ENCODE measurements at regions not wholly inside any gene's neighbourhood (a gene's known extent, or its start where the extent isn't known, plus 50 kb on each side); places are given as distances from the start of the nearest gene placed in this dataset.

- H3K56ac ChIP-seq (ENCODE audit: insufficient read length, low read depth, low read length), result no peak overlapping the region
- H3K14ac ChIP-seq (ENCODE audit: insufficient read depth, low read length), result no peak overlapping the region
- H3K4me1 ChIP-seq (ENCODE audit: insufficient read depth, low read length), result peaks cover 6% of the 10 kb centered on the region
- no peaks in the 10 kb centered on the region for H3K27me3 Mint-ChIP-seq (ENCODE audit: low read depth)
- H2BK20ac ChIP-seq (ENCODE audit: low read depth, low read length, poor library complexity, severe bottlenecking), result no peak overlapping the region
- no peak overlapping the region for H2BK12ac ChIP-seq (ENCODE audit: insufficient read length, low read depth, low read length)
- no peak overlapping the region for H4K8ac ChIP-seq (replicated peaks; ENCODE audit: insufficient read length, low read depth, low read length)
- DNase-seq, result peak; percentile 77
- H2AFZ ChIP-seq (ENCODE audit: low read length), result no peak overlapping the region
- H3K27me3 ChIP-seq (ENCODE audit: insufficient read depth, low read length), result no peaks in the 10 kb centered on the region
- no peak overlapping the region for H3K18ac ChIP-seq (ENCODE audit: insufficient read length, low read depth, low read length)
- peak overlapping the region in 1 of 2 experiments; percentile 50; a peak in 1 of 5 replicates for H3K4me3 Mint-ChIP-seq
- H3K4ac ChIP-seq (ENCODE audit: low read depth, low read length), result no peak overlapping the region
- no peak overlapping the region for H2BK15ac ChIP-seq (ENCODE audit: low read depth, low read length)
- H4K20me1 ChIP-seq (ENCODE audit: control insufficient read depth, insufficient read depth, insufficient read length), result no peaks in the 10 kb centered on the region
- H2BK5ac ChIP-seq (ENCODE audit: insufficient read length, low read length), result no peak overlapping the region
- no peak overlapping the region for H3K4me2 ChIP-seq (ENCODE audit: insufficient read depth, insufficient read length, low read length)
- H3K9me3 ChIP-seq (ENCODE audit: control insufficient read depth, low read depth, low read length), result no peaks in the 10 kb centered on the region
- H3K9me3 Mint-ChIP-seq, result peaks cover 14 to 16% of the 10 kb centered on the region in 2 experiments
- peak; percentile 62 for TF ChIP-seq CTCF (conservative IDR thresholded peaks at IDR 0.05)
- H3K27ac ChIP-seq (ENCODE audit: insufficient read length, low read depth, low read length), result no peak overlapping the region
- peak overlapping the region in 1 of 3 experiments; percentile 71; a peak in 3 of 7 replicates for H3K27ac Mint-ChIP-seq
- no peak overlapping the region for H4K5ac ChIP-seq (ENCODE audit: insufficient read length, low read depth, low read length)
- no peaks in the 10 kb centered on the region for H3K79me1 ChIP-seq (ENCODE audit: insufficient read depth, low read depth, low read length, poor library complexity, severe bottlenecking)
- no peak overlapping the region for H3T11ph ChIP-seq (ENCODE audit: low read length)
- H3K4me1 Mint-ChIP-seq, result peaks cover 45 to 54% of the 10 kb centered on the region in 2 experiments
- no CpG with 5 or more reads among the region's 1 CpG for WGBS (ENCODE audit: extremely low coverage, insufficient read length, low lambda C conversion rate)
- H3K23me2 ChIP-seq (ENCODE audit: insufficient read length, low read depth, low read length, poor library complexity, severe bottlenecking), result no peaks in the 10 kb centered on the region
- no peak overlapping the region for H2AK5ac ChIP-seq (ENCODE audit: insufficient read length, low read length)
- peaks cover 13 to 21% (median 15%) of the 10 kb centered on the region in 3 experiments for H3K36me3 Mint-ChIP-seq (ENCODE audit: insufficient read depth in 1 of 3, low read depth in 3 of 3)
- no peak overlapping the region for H4K91ac ChIP-seq (ENCODE audit: insufficient read length, low read depth, low read length)
- no peaks in the 10 kb centered on the region for H3K79me2 ChIP-seq (ENCODE audit: insufficient read depth, low read length)
- no peak overlapping the region for H2BK120ac ChIP-seq (ENCODE audit: low read depth, low read length, poor library complexity, severe bottlenecking)
- H3K9ac ChIP-seq (ENCODE audit: extremely low read depth, insufficient read length, low read length), result no peak overlapping the region
- no peak overlapping the region for H3K23ac ChIP-seq (ENCODE audit: insufficient read length, low read depth, low read length)
These were observed 361.8 kb downstream of the KCNRG start for GRCh38 chr13:50376895-50377575.

Measured in H9 (cell line).